HepG2 (cell line): ENCODE measurements at regions not wholly inside any gene's neighbourhood (a gene's known extent, or its start where the extent isn't known, plus 50 kb on each side); places are given as distances from the start of the nearest gene placed in this dataset.

ENCODE experiments used
- ATAC-seq: fragments of 200-7000 bp; cut with Tn5 transposase; 3 replicates; pipeline ENCODE4 v1.9.1; 2020; ENCODE audit warnings: mild to moderate bottlenecking, moderate library complexity
- BruUV-seq: library from RNA; stranded (reverse); fragments of 400-500 nt; replicated peaks from 2 replicates; lab custom pipeline; 2021; lab: Mats Ljungman, UMichigan
- CTCF ChIA-PET: fragments of 300-600 bp; formaldehyde crosslinking; extraction: SDS; loops from one replicate; lab custom pipeline; 2021; ENCODE audit warnings: low total read pairs, inconsistent platforms, low intra/inter-chr PET ratio; lab: Yijun Ruan, JAX
- POLR2A ChIA-PET: fragments of 350-600 bp; sonication (Branson Sonifier 250); formaldehyde crosslinking; loops from one replicate; lab custom pipeline; 2020; ENCODE audit warnings: antibody characterized with exemption, inconsistent platforms; lab: Yijun Ruan, JAX
- DNase-seq: peaks from one replicate; pipeline ENCODE4 v3.0.0-alpha.2; 2015; ENCODE audit warnings: low spot score
- FAIRE-seq: peaks from 3 replicates; lab custom pipeline; 2011; peaks lifted over from hg19 to GRCh38; lab: Jason Lieb, UNC
- H2AFZ ChIP-seq: one replicate; pipeline ENCODE4 v1.6.1; 2011; ENCODE audit warnings: low read length, inconsistent platforms
- H3K27ac ChIP-seq: fragments of 300-600 bp; 3 replicates; pipeline ENCODE4 v1.8.0; 2011; ENCODE audit warnings: mixed run types, mild to moderate bottlenecking, mixed read lengths, low read length, inconsistent platforms; ENCODE audit not compliant: insufficient read depth; ENCODE audit errors: extremely low read length
- H3K27me3 ChIP-seq, 2 experiments: fragments of 200-600 bp in 1 of 2; 2 replicates in 1 of 2; 3 replicates in 1 of 2; pipeline versions ENCODE4 v1.6.0 to v1.8.0; 2011; ENCODE audit warnings: low read length in 2 of 2, mild to moderate bottlenecking in 2 of 2, moderate library complexity in 2 of 2, inconsistent platforms in 1 of 2; ENCODE audit not compliant: insufficient read depth in 2 of 2, control insufficient read depth in 1 of 2
- H3K36me3 ChIP-seq, 2 experiments: fragments of 200-600 bp in 1 of 2; replicated peaks in 1 of 2; 2 replicates in 1 of 2; 3 replicates in 1 of 2; pipeline versions ENCODE4 v1.5.1 to v1.8.0; 2011; ENCODE audit warnings: low read length in 2 of 2, inconsistent platforms in 1 of 2; ENCODE audit not compliant: insufficient read depth in 2 of 2, control insufficient read depth in 1 of 2
- H3K4me1 ChIP-seq: 2 replicates; pipeline ENCODE4 v1.5.1; 2012; ENCODE audit warnings: low read length, inconsistent platforms; ENCODE audit not compliant: insufficient read depth
- H3K4me2 ChIP-seq: 2 replicates; pipeline ENCODE4 v1.6.0; 2011; ENCODE audit warnings: low read depth, low read length, inconsistent platforms
- H3K4me3 ChIP-seq, 3 experiments: fragments of 200-600 bp in 1 of 3; sonication (generic), shearing (Covaris generic) in 1 of 3; replicated peaks in 1 of 3; 2 replicates each; pipeline ENCODE4 v1.5.1; 2011 to 2016; ENCODE audit warnings: low read length in 3 of 3, inconsistent platforms in 2 of 3, low read depth in 2 of 3, mild to moderate bottlenecking in 2 of 3, control low read depth in 1 of 3, mixed read lengths in 1 of 3; ENCODE audit not compliant: insufficient read depth in 1 of 3
- H3K79me2 ChIP-seq: one replicate; pipeline ENCODE4 v1.6.1; 2011; ENCODE audit warnings: low read length, inconsistent platforms; ENCODE audit not compliant: insufficient read depth
- H3K9ac ChIP-seq: 2 replicates; pipeline ENCODE4 v1.6.0; 2011; ENCODE audit warnings: mild to moderate bottlenecking, low read depth, low read length, inconsistent platforms; ENCODE audit not compliant: insufficient read depth
- H3K9me3 ChIP-seq: 2 replicates; pipeline ENCODE4 v1.5.1; 2012; ENCODE audit warnings: mild to moderate bottlenecking, low read length
- H4K20me1 ChIP-seq: 2 replicates; pipeline ENCODE4 v1.6.0; 2011; ENCODE audit warnings: inconsistent platforms, mild to moderate bottlenecking, low read length, moderate library complexity; ENCODE audit not compliant: insufficient read depth
- ARNT ChIP-seq: fragments of 450-650 bp; IDR thresholded peaks from 2 replicates; pipeline ENCODE4 v1.6.1; 2017
- CHD2 ChIP-seq: IDR thresholded peaks from 2 replicates; pipeline ENCODE4 v1.6.1; 2011; ENCODE audit warnings: low read depth, low read length, improper control_type of control experiment
- FOXP1 ChIP-seq, 2 experiments: fragments of 450-650 bp in 1 of 2; IDR thresholded peaks; 2 replicates each; pipeline ENCODE4 v1.6.1; 2017 to 2018; ENCODE audit warnings: antibody characterized with exemption in 1 of 2
- KLF13 ChIP-seq: sonication (generic); formaldehyde crosslinking; IDR thresholded peaks from 2 replicates; pipeline ENCODE4 v1.4.0; 2020; ENCODE audit warnings: mild to moderate bottlenecking, missing genetic modification reagents
- NBN ChIP-seq: fragments of 450-650 bp; conservative IDR thresholded peaks from 2 replicates; pipeline ENCODE4 v1.6.1; 2017
- XRCC5 ChIP-seq: fragments of 200-400 bp; formaldehyde crosslinking; optimal IDR thresholded peaks from 2 replicates; pipeline ENCODE3; 2017; ENCODE audit warnings: mild to moderate bottlenecking, low read length
- ZBTB38 ChIP-seq: sonication (generic); formaldehyde crosslinking; IDR thresholded peaks from 2 replicates; pipeline ENCODE4 v1.5.1; 2020; ENCODE audit warnings: mild to moderate bottlenecking, missing genetic modification reagents
- ZNF136 ChIP-seq: sonication (generic); formaldehyde crosslinking; IDR thresholded peaks from 2 replicates; pipeline ENCODE4 v1.8.1; 2022; ENCODE audit warnings: low read depth, mild to moderate bottlenecking, moderate library complexity, missing genetic modification reagents
- WGBS: methylation state at CpG from one replicate; pipeline ENCODE4 v1.1.6; 2017; ENCODE audit warnings: low lambda C conversion rate; 5-methylcytosine and 5-hydroxymethylcytosine counted together
- in situ Hi-C: cut with HindIII; loops from 2 replicates; pipeline ENCODE4 v1.10.0; 2017; ENCODE audit warnings: low pct_unique_long_range_greater_than_20kb; ENCODE audit not compliant: extremely low pct_ligation_motif_present
- intact Hi-C: fragments of 100-400 bp; cut with micrococcal nuclease; formaldehyde crosslinking; loops from one replicate; pipeline ENCODE4 v1.10.0; 2022; ENCODE audit not compliant: unreplicated experiment
- TF ChIP-seq, protein P1 (sequence below): sonication (generic); formaldehyde crosslinking; IDR thresholded peaks from 2 replicates; pipeline ENCODE4 v1.5.0; 2020; ENCODE audit warnings: mild to moderate bottlenecking, missing genetic modification reagents
- TF ChIP-seq, protein P2 (sequence below): sonication (generic); formaldehyde crosslinking; IDR thresholded peaks from 2 replicates; pipeline ENCODE4 v1.5.0; 2020; ENCODE audit warnings: mild to moderate bottlenecking, missing genetic modification reagents, borderline replicate concordance

DNA sequence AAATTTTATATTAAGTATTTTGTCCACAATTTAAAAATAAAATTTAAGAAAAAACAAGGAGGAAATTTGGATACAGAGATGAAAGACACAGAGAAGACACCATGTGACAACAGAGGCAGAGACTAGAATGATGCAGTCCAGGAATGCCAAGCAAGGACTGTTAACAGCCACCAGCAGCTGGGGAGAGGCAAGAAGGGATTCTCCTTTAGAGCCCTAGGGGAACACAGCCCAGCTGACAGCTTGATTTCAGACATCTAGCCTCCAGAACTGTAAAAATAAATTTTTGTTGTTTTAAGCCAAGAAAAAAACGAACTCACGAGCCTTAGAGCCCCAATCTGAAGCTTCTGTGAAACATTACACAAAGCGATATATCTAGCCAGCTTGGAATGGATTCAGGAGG lies 198.5 kb downstream of the ZNF648 start:
- in situ Hi-C loops: no loop called here

More for the DNA sequence above, 198.5 kb downstream of the ZNF648 start:
- Histone ChIP-seq H3K9me3 (no peaks in the 10 kb centered on the region), H3K9ac (no peak overlapping the region), H3K4me2 (no peak overlapping the region), H3K4me3 (no peak overlapping the region), H4K20me1 (no peaks in the 10 kb centered on the region), H3K79me2 (no peaks in the 10 kb centered on the region), H2AFZ (no peak overlapping the region), H3K27me3 (no peaks in the 10 kb centered on the region), H3K36me3 (no peaks in the 10 kb centered on the region), H3K4me1 (no peaks in the 10 kb centered on the region), H3K27ac (no peak overlapping the region)
- intact Hi-C loops: no loop called here
- ATAC-seq (no peak), DNase-seq (no peak), FAIRE-seq (no peak)
- 3% methylated on average over 3 of the region's 3 CpGs for whole genome bisulfite sequencing
- BruUV-seq: no TSS peak
- CTCF ChIA-PET: no interaction called here
- TF ChIP-seq, protein P1, sequence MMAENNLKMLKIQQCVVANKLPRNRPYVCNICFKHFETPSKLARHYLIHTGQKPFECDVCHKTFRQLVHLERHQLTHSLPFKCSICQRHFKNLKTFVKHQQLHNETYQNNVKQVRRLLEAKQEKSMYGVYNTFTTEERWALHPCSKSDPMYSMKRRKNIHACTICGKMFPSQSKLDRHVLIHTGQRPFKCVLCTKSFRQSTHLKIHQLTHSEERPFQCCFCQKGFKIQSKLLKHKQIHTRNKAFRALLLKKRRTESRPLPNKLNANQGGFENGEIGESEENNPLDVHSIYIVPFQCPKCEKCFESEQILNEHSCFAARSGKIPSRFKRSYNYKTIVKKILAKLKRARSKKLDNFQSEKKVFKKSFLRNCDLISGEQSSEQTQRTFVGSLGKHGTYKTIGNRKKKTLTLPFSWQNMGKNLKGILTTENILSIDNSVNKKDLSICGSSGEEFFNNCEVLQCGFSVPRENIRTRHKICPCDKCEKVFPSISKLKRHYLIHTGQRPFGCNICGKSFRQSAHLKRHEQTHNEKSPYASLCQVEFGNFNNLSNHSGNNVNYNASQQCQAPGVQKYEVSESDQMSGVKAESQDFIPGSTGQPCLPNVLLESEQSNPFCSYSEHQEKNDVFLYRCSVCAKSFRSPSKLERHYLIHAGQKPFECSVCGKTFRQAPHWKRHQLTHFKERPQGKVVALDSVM (CRISPR knock-in tag): no peak
- TF ChIP-seq CHD2: no peak
- no peak for TF ChIP-seq NBN
- TF ChIP-seq XRCC5: no peak
- TF ChIP-seq FOXP1 (IDR thresholded peaks at IDR 0.05): no peak
- no peak for TF ChIP-seq FOXP1 (CRISPR knock-in tag; IDR thresholded peaks at IDR 0.05)
- TF ChIP-seq KLF13 (CRISPR knock-in tag): no peak
- TF ChIP-seq, protein P2, sequence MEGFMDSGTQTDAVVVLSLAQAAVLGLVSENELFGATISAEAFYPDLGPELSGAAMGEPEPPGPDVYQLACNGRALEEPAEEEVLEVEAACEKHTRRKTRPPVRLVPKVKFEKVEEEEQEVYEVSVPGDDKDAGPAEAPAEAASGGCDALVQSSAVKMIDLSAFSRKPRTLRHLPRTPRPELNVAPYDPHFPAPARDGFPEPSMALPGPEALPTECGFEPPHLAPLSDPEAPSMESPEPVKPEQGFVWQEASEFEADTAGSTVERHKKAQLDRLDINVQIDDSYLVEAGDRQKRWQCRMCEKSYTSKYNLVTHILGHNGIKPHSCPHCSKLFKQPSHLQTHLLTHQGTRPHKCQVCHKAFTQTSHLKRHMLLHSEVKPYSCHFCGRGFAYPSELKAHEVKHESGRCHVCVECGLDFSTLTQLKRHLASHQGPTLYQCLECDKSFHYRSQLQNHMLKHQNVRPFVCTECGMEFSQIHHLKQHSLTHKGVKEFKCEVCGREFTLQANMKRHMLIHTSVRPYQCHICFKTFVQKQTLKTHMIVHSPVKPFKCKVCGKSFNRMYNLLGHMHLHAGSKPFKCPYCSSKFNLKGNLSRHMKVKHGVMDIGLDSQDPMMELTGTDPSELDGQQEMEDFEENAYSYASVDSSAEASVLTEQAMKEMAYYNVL (CRISPR knock-in tag): no peak
- no peak for TF ChIP-seq ZBTB38
- TF ChIP-seq ARNT: no peak
- no peak for TF ChIP-seq ZNF136 (CRISPR knock-in tag)
- POLR2A ChIA-PET: no interaction called here
